H9 (cell line): ENCODE measurements at regions not wholly inside any gene's neighbourhood (a gene's known extent, or its start where the extent isn't known, plus 50 kb on each side); places are given as distances from the start of the nearest gene placed in this dataset.

Experiments used
- DNase-seq: peaks from one replicate; pipeline ENCODE4 v3.0.0-alpha.2; 2017
- H2AFZ ChIP-seq: one replicate; pipeline ENCODE4 v1.6.1; 2013; ENCODE audit warnings: mild to moderate bottlenecking, low read length, control low read depth, moderate library complexity
- H2AK5ac ChIP-seq: 2 replicates; pipeline ENCODE4 v1.6.1; 2013; ENCODE audit warnings: low read length, control low read depth, mixed read lengths; ENCODE audit not compliant: insufficient read length
- H2BK120ac ChIP-seq: one replicate; pipeline ENCODE4 v1.6.1; 2013; ENCODE audit warnings: low read depth, mild to moderate bottlenecking, low read length, control low read depth, inconsistent platforms; ENCODE audit not compliant: poor library complexity, severe bottlenecking
- H2BK12ac ChIP-seq: 2 replicates; pipeline ENCODE4 v1.6.1; 2013; ENCODE audit warnings: low read length, control low read depth, mixed read lengths, low read depth; ENCODE audit not compliant: insufficient read length
- H2BK15ac ChIP-seq: 2 replicates; pipeline ENCODE4 v1.6.1; 2013; ENCODE audit warnings: low read depth, low read length, control low read depth
- H2BK20ac ChIP-seq: one replicate; pipeline ENCODE4 v1.6.1; 2013; ENCODE audit warnings: low read depth, mild to moderate bottlenecking, low read length, control low read depth, inconsistent platforms; ENCODE audit not compliant: poor library complexity, severe bottlenecking
- H2BK5ac ChIP-seq: 2 replicates; pipeline ENCODE4 v1.6.1; 2013; ENCODE audit warnings: low read length, control low read depth, mixed read lengths; ENCODE audit not compliant: insufficient read length
- H3K14ac ChIP-seq: 2 replicates; pipeline ENCODE4 v1.6.1; 2013; ENCODE audit warnings: low read length, control low read depth; ENCODE audit not compliant: insufficient read depth
- H3K18ac ChIP-seq: 2 replicates; pipeline ENCODE4 v1.6.1; 2013; ENCODE audit warnings: low read depth, mild to moderate bottlenecking, mixed read lengths, low read length, control low read depth; ENCODE audit not compliant: insufficient read length
- H3K23ac ChIP-seq: 2 replicates; pipeline ENCODE4 v1.6.1; 2013; ENCODE audit warnings: low read length, control low read depth, mixed read lengths, low read depth; ENCODE audit not compliant: insufficient read length
- H3K23me2 ChIP-seq: 2 replicates; pipeline ENCODE4 v1.6.1; 2013; ENCODE audit warnings: low read depth, mild to moderate bottlenecking, mixed read lengths, low read length, control low read depth; ENCODE audit not compliant: insufficient read length, poor library complexity, severe bottlenecking
- H3K27ac ChIP-seq: 2 replicates; pipeline ENCODE4 v1.5.1; 2013; ENCODE audit warnings: low read length, control low read depth, mixed read lengths, low read depth; ENCODE audit not compliant: insufficient read length
- H3K27me3 ChIP-seq: 2 replicates; pipeline ENCODE4 v1.6.1; 2013; ENCODE audit warnings: low read length, control low read depth, inconsistent platforms; ENCODE audit not compliant: insufficient read depth
- H3K4ac ChIP-seq: 2 replicates; pipeline ENCODE4 v1.6.1; 2013; ENCODE audit warnings: low read depth, mild to moderate bottlenecking, control low read depth, inconsistent platforms, low read length, moderate library complexity
- H3K4me1 ChIP-seq: 2 replicates; pipeline ENCODE4 v1.6.1; 2013; ENCODE audit warnings: low read length, control low read depth, inconsistent platforms; ENCODE audit not compliant: insufficient read depth
- H3K4me2 ChIP-seq: 2 replicates; pipeline ENCODE4 v1.6.1; 2013; ENCODE audit warnings: low read length, control low read depth, mixed read lengths; ENCODE audit not compliant: insufficient read length, insufficient read depth
- H3K56ac ChIP-seq: 2 replicates; pipeline ENCODE4 v1.6.1; 2013; ENCODE audit warnings: low read depth, mild to moderate bottlenecking, mixed read lengths, low read length, control low read depth; ENCODE audit not compliant: insufficient read length
- H3K79me1 ChIP-seq: 2 replicates; pipeline ENCODE4 v1.6.1; 2013; ENCODE audit warnings: low read depth, mild to moderate bottlenecking, moderate library complexity, low read length, control low read depth, inconsistent platforms; ENCODE audit not compliant: insufficient read depth, poor library complexity, severe bottlenecking
- H3K79me2 ChIP-seq: 2 replicates; pipeline ENCODE4 v1.6.1; 2013; ENCODE audit warnings: low read length, control low read depth, inconsistent platforms; ENCODE audit not compliant: insufficient read depth
- H3K9ac ChIP-seq: 2 replicates; pipeline ENCODE4 v1.6.1; 2013; ENCODE audit warnings: low read length, control low read depth, mixed read lengths; ENCODE audit not compliant: insufficient read length; ENCODE audit errors: extremely low read depth
- H3K9me3 ChIP-seq: one replicate; pipeline ENCODE4 v1.6.1; 2013; ENCODE audit warnings: low read depth, low read length, inconsistent platforms; ENCODE audit not compliant: control insufficient read depth
- H3T11ph ChIP-seq: one replicate; pipeline ENCODE4 v1.6.1; 2013; ENCODE audit warnings: mild to moderate bottlenecking, low read length, control low read depth, inconsistent platforms
- H4K20me1 ChIP-seq: one replicate; pipeline ENCODE4 v1.6.1; 2013; ENCODE audit not compliant: control insufficient read depth, insufficient read length, insufficient read depth
- H4K5ac ChIP-seq: 2 replicates; pipeline ENCODE4 v1.6.1; 2013; ENCODE audit warnings: low read depth, mild to moderate bottlenecking, mixed read lengths, low read length, control low read depth; ENCODE audit not compliant: insufficient read length
- H4K8ac ChIP-seq: replicated peaks from 2 replicates; pipeline ENCODE4 v1.6.1; 2013; ENCODE audit warnings: low read length, control low read depth, mixed read lengths, low read depth; ENCODE audit not compliant: insufficient read length
- H4K91ac ChIP-seq: 2 replicates; pipeline ENCODE4 v1.6.1; 2013; ENCODE audit warnings: low read depth, mild to moderate bottlenecking, moderate library complexity, mixed read lengths, low read length, control low read depth; ENCODE audit not compliant: insufficient read length
- H3K27ac Mint-ChIP-seq, 3 experiments: 2 replicates in 2 of 3; 3 replicates in 1 of 3; pipeline ENCODE4 v1.8.0; 2020 to 2021; ENCODE audit warnings: mixed read lengths in 3 of 3, mild to moderate bottlenecking in 1 of 3, moderate library complexity in 1 of 3
- H3K27me3 Mint-ChIP-seq: 2 replicates; pipeline ENCODE4 v1.8.0; 2021; ENCODE audit warnings: low read depth, mild to moderate bottlenecking, moderate library complexity, mixed read lengths
- H3K36me3 Mint-ChIP-seq, 3 experiments: 2 replicates in 2 of 3; 3 replicates in 1 of 3; pipeline ENCODE4 v1.8.0; 2020 to 2021; ENCODE audit warnings: low read depth in 3 of 3, mixed read lengths in 3 of 3; ENCODE audit not compliant: insufficient read depth in 1 of 3
- H3K4me1 Mint-ChIP-seq, 2 experiments: 2 replicates each; pipeline ENCODE4 v1.8.0; 2020; ENCODE audit warnings: mixed read lengths in 2 of 2
- H3K4me3 Mint-ChIP-seq, 2 experiments: 2 replicates in 1 of 2; 3 replicates in 1 of 2; pipeline ENCODE4 v1.8.0; 2020 to 2021; ENCODE audit warnings: mild to moderate bottlenecking in 2 of 2, mixed read lengths in 2 of 2, moderate library complexity in 1 of 2
- H3K9me3 Mint-ChIP-seq, 2 experiments: 2 replicates in 1 of 2; 3 replicates in 1 of 2; pipeline ENCODE4 v1.8.0; 2020; ENCODE audit warnings: mild to moderate bottlenecking in 2 of 2, mixed read lengths in 2 of 2, moderate library complexity in 1 of 2
- CTCF ChIP-seq: fragments of 200-600 bp; sonication (generic); conservative IDR thresholded peaks from 3 replicates; pipeline ENCODE4 v1.8.0; 2021; ENCODE audit warnings: antibody characterized with exemption, mild to moderate bottlenecking
- WGBS: extraction: QIAGEN DNeasy Blood & Tissue Kit; methylation state at CpG from one replicate; pipeline ENCODE4 v1.1.7; 2013; ENCODE audit warnings: missing lambda C conversion rate, low lambda C conversion rate, mixed read lengths; ENCODE audit not compliant: insufficient read length; ENCODE audit errors: extremely low coverage; 5-methylcytosine and 5-hydroxymethylcytosine counted together

GRCh38 chr4:111115881-111116280 lies 493.0 kb upstream of the PITX2 start:
- H3K36me3 Mint-ChIP-seq: no peaks in the 10 kb centered on the region
- Histone ChIP-seq H2AK5ac (no peak overlapping the region), H4K5ac (no peak overlapping the region), H3K79me1 (no peaks in the 10 kb centered on the region), H3K4ac (no peak overlapping the region), H3T11ph (no peak overlapping the region), H3K18ac (no peak overlapping the region), H3K9ac (no peak overlapping the region), H3K9me3 (no peaks in the 10 kb centered on the region), H3K23ac (no peak overlapping the region), H3K56ac (no peak overlapping the region), H2BK120ac (no peak overlapping the region), H3K14ac (no peak overlapping the region; the same call in 1 of the 2 replicates), H3K27ac (no peak overlapping the region), H3K4me2 (no peak overlapping the region), H4K91ac (no peak overlapping the region), H2BK15ac (no peak overlapping the region), H3K79me2 (no peaks in the 10 kb centered on the region), H4K8ac (no peak overlapping the region), H2AFZ (no peak overlapping the region), H2BK12ac (no peak overlapping the region), H4K20me1 (no peaks in the 10 kb centered on the region), H2BK5ac (no peak overlapping the region), H3K23me2 (no peaks in the 10 kb centered on the region), H2BK20ac (no peak overlapping the region), H3K27me3 (no peaks in the 10 kb centered on the region), H3K4me1 (no peaks in the 10 kb centered on the region)
- WGBS: no CpG with 5 or more reads among the region's 4 CpGs
- H3K27me3 Mint-ChIP-seq: no peaks in the 10 kb centered on the region
- H3K4me1 Mint-ChIP-seq: no peaks in the 10 kb centered on the region
- H3K27ac Mint-ChIP-seq: no peak overlapping the region
- no peak for TF ChIP-seq CTCF
- H3K4me3 Mint-ChIP-seq: no peak overlapping the region
- DNase-seq: no peak
- H3K9me3 Mint-ChIP-seq: peaks cover 0 to 3% of the 10 kb centered on the region in 2 experiments; a peak in 2 of 5 replicates
